ENCODE measurements at regions not wholly inside any gene's neighbourhood (a gene's known extent, or its start where the extent isn't known, plus 50 kb on each side); places are given as distances from the start of the nearest gene placed in this dataset.

- no peak for TF ChIP-seq POLR2A (IDR thresholded peaks at IDR 0.05)
- TF ChIP-seq CTCF (IDR thresholded peaks at IDR 0.05 in 8 of 11, conservative IDR thresholded peaks at IDR 0.05 in 3 of 11) = no peak
These were observed 91.4 kb upstream of the EEF2KMT start for GRCh38 chr16:5188989-5189352.
